Fibroblast of the aortic adventitia (primary cell): ENCODE measurements at regions not wholly inside any gene's neighbourhood (a gene's known extent, or its start where the extent isn't known, plus 50 kb on each side); places are given as distances from the start of the nearest gene placed in this dataset.

Experiments used
- DNase-seq: peaks from one replicate; pipeline ENCODE4 v3.0.0-alpha.2; 2010; ENCODE audit warnings: low read depth
- H3K4me3 ChIP-seq: 2 replicates; pipeline ENCODE4 v1.5.1; 2011; ENCODE audit warnings: low read depth, mild to moderate bottlenecking, control low read depth, low read length, moderate library complexity
- TF ChIP-seq, protein P1 (sequence below): IDR thresholded peaks from 2 replicates; pipeline ENCODE4 v1.5.1; 2011; ENCODE audit warnings: mild to moderate bottlenecking, low read length, control low read depth, inconsistent platforms; ENCODE audit not compliant: insufficient read depth

DNA sequence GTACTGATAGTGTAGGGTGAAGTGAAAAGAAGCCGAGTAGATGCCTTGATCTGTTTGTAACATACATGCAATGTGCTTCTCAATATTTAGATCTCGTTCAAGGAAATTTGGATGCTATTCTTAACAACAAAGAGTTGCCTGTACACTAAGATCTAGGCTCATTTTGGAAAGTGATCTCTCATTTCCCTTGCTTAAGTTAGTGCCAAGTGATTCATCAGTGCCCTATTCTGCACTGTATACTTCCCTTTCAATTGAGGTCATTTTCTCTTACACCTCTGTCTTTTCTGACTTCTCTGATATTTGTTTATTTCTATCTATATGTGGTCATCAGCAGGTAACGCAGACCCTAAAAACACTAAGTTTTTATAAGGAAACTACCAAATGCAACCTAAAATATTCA, 528.6 kb upstream of the PTPRD start:
- TF ChIP-seq, protein P1, sequence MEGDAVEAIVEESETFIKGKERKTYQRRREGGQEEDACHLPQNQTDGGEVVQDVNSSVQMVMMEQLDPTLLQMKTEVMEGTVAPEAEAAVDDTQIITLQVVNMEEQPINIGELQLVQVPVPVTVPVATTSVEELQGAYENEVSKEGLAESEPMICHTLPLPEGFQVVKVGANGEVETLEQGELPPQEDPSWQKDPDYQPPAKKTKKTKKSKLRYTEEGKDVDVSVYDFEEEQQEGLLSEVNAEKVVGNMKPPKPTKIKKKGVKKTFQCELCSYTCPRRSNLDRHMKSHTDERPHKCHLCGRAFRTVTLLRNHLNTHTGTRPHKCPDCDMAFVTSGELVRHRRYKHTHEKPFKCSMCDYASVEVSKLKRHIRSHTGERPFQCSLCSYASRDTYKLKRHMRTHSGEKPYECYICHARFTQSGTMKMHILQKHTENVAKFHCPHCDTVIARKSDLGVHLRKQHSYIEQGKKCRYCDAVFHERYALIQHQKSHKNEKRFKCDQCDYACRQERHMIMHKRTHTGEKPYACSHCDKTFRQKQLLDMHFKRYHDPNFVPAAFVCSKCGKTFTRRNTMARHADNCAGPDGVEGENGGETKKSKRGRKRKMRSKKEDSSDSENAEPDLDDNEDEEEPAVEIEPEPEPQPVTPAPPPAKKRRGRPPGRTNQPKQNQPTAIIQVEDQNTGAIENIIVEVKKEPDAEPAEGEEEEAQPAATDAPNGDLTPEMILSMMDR = no peak
- H3K4me3 ChIP-seq = no peak overlapping the region
- no peak for DNase-seq

DNA sequence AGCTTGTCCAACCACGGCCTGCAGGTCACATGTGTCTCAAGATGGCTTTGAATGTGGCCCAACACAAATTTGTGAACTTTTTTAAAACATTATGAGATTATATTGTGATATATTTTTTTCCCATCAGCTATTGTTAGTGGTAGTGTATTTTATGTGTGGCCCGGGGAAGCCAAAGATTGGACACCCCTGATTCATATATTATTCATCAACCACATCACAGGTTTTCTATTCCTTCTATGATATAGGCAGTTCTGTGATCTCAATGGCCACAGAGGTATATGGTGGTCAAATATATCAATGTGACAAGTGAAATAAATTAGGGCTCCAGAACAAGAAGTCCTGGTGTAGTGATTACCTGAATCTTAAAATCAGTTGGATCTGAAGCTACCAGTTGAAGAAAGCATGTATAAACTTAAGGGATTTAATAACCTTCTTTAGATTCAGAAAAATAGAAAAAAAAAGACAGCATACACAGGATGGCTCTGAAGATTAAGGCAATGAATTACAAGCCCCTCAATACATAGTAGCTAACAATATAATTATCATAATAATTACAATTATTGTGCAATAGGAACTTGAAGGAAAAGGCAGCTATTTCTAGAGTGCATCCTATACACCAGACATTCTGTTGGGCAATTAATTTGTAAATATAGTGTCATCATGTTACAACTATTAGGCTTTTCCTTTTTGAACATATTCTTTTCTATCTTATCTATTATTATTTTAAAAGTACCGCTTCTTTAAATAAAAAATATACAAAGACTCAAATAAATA, 530.4 kb upstream of the PTPRD start:
- TF ChIP-seq, protein P1 = no peak
- H3K4me3 ChIP-seq = no peak overlapping the region
- no peak for DNase-seq

DNA sequence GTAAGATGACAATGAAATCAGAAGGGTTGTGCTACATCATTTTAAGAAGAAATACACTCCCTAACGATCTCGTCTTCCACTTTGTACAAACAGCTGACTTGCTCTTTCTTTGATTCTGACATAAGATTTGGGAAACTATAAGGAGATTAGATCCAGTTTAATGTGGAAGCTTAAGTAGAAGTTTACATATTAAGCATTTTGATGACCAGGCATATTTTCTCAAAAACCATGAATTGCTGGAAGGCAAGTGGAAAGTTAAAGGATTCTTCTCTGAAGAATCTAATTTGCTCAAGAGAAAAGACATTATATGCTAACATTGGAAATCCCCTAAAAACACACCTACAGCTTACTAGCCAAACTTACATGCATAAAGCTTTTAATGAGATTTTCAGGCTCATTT, 531.9 kb upstream of the PTPRD start:
- DNase-seq = no peak
- TF ChIP-seq, protein P1 = no peak

DNA sequence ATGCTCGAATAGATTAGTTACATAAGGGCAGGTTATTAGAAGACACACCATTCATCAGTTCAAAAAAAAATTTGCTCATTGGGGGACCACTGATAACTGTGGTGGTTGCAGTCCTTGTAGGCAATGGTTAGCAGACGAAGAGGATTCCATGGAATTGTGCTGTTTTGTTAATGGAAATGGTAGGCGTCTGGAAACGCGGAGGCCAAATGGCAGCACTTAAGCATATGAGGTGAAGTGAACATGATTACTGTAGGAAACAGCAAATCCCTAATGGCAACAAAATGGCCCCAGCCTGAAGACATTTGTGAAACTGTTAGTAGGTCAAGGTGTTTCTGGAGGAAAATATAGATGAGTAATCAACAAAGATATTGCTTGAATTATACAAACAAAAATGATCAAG, 535.4 kb upstream of the PTPRD start:
- TF ChIP-seq, protein P1 = no peak
- no peak overlapping the region for H3K4me3 ChIP-seq
- no peak for DNase-seq

More for the DNA sequence above, 531.9 kb upstream of the PTPRD start:
- no peak overlapping the region for H3K4me3 ChIP-seq

DNA sequence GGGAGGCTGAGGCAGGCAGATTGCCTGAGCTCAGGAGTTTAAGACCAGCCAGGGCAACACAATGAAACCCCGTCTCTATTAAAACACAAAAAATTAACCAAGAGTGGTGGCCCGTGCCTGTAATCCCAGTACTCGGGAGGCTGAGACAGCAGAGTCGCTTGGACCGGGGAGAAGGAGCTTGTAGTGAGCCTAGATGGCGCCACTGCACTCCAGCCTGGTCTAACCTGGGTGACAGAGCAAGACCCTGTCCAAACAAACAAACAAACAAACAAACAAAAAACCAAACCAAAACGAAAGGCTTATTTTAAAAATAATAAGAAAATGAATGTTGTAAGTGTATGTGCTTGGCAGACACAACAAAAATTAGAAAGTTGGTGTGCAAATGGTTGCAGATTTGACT, 536.3 kb upstream of the PTPRD start:
- TF ChIP-seq, protein P1 = no peak
- H3K4me3 ChIP-seq = no peak overlapping the region
- DNase-seq = no peak

DNA sequence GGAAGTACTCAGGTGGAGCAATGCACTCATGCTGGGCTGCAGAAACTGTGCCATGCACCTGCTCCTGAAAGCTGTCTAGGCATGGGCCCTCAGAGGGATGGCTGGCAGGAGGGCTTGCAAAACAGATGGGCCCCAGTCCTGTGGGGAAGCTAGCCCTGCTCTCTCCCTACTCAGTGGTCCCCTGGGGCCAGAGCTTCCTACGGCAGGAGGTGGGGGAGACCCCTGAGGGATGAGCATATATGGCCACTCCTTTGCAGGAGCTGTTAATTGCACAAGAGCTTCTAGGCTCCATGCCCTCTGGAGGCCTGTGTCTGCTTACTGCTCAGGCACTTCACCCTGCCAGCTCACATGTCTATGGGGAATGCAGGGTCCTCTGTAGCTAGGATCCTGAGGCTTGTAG, 545.3 kb upstream of the PTPRD start:
- no peak for DNase-seq
- TF ChIP-seq, protein P1 = no peak
- no peak overlapping the region for H3K4me3 ChIP-seq

DNA sequence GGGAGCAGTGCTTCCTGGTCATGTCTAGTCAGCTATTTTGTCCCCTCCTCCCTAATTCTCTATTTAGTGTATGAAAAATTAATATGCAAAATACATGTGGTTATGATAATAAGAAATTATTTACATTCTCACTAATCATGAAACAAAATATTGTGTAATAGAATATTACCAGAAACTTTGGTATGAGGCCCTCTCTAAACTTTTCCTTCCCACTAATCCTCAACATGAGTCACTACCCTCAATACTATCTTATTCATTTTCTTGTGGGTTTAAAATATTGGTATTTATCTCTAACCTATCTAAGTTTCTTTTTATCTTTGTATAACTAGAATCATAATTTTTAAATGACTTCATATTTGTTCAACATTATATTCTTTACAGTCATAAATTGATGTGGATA, 545.9 kb upstream of the PTPRD start:
- TF ChIP-seq, protein P1 = no peak
- no peak overlapping the region for H3K4me3 ChIP-seq
- DNase-seq = no peak
